ENCODE measurements at regions not wholly inside any gene's neighbourhood (a gene's known extent, or its start where the extent isn't known, plus 50 kb on each side); places are given as distances from the start of the nearest gene placed in this dataset.
A peak's percentile ranks its signal among the peaks of the same experiment; 100 is the strongest.
"Not testable (repeated sequence)": the region's sequence is repeated elsewhere in the genome, so short reads cannot be mapped to it uniquely, and the experiment has no call there.

- H3K4me3 ChIP-seq (ENCODE audit: low read depth, low read length) = no peak overlapping the region
Measured at GRCh38 chr13:87736849-87737385, 65.7 kb downstream of the SLITRK5 start.

GRCh38 chr13:87754097-87754496, 82.9 kb downstream of the SLITRK5 start:
- no peak overlapping the region for H3K4me3 ChIP-seq (ENCODE audit: low read depth, low read length)

DNA sequence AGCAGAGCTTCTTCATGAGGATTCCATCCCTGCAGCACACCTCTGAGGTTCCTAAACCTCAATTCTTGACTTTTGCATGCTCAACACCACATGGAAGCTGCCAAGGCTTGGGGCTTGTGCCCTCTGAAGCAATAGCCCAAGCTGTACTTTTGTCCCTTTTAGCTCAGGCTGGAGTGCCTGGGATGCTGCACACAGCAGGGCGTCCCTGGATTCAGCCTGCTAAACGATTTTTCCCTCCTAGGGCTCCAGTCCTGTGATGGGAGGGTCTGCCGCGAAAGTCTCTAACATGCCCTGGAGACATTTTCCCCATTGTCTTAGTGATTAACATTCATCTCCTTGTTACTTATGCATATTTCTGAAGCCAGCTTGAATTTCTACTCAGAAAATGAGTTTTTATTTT, 98.3 kb downstream of the SLITRK5 start:
- H3K4me3 ChIP-seq (ENCODE audit: low read depth, low read length) = no peak overlapping the region

- H3K4me3 ChIP-seq (ENCODE audit: low read depth, low read length) = no peak overlapping the region
Measured at GRCh38 chr13:87777387-87777786, 106.2 kb downstream of the SLITRK5 start.

GRCh38 chr13:87778128-87778527, 107.0 kb downstream of the SLITRK5 start:
- no peak overlapping the region for H3K4me3 ChIP-seq (ENCODE audit: low read depth, low read length)

- no peak overlapping the region for H3K4me3 ChIP-seq (ENCODE audit: low read depth, low read length)
Measured at GRCh38 chr13:87779426-87779825, 108.3 kb downstream of the SLITRK5 start.

GRCh38 chr13:87783366-87783765, 112.2 kb downstream of the SLITRK5 start:
- no peak overlapping the region for H3K4me3 ChIP-seq (ENCODE audit: low read depth, low read length)

GRCh38 chr13:87788363-87788762, 117.2 kb downstream of the SLITRK5 start:
- H3K4me3 ChIP-seq (ENCODE audit: low read depth, low read length) = no peak overlapping the region

- H3K4me3 ChIP-seq (ENCODE audit: low read depth, low read length) = no peak overlapping the region
Measured at GRCh38 chr13:87792878-87793277, 121.7 kb downstream of the SLITRK5 start.

- H3K4me3 ChIP-seq (ENCODE audit: low read depth, low read length) = no peak overlapping the region
Measured at GRCh38 chr13:87798536-87798935, 127.4 kb downstream of the SLITRK5 start.

DNA sequence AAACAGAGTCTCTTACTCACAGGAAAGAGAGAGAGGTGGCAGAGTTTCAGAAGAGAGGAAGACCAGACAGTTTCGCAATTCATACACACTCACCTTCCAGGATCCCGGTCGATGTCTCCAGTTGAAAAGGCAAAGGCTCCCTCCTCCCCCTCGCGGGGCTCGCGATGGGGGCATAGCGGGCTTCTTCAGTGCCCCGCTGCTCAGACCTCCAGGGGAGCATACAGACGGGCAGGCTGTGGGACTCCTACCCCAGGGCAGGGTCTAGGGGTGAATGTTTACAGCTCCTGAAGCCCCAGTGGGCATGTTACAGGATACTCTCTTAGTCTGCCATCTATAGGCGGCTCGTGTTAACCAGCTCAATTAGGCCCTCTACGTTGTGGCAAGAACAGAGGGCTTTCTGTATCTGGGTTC, 139.2 kb downstream of the SLITRK5 start:
- H3K4me3 ChIP-seq (ENCODE audit: low read depth, low read length) = peak overlapping the region; percentile 34

DNA sequence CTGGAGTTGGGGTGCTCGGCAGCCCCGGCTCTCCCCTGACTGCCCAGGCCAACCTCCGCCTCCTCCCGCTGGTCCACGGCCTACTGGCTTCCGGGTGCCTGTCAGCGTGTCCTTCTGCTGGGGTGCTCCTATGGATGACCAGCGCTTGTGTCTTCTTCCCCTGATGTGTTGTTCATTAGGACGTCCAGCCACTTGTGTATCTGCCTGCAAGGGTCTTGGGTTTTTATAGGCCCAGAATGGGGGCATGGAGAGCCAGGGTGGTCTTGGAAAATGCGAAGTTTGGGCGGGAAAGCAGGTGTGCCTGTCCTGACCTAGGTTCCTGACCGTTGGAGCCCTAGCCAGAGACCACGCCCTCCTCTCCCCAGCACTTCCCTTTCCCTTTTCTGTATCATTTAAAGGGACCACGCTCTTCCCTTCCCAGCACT, 139.8 kb downstream of the SLITRK5 start:
- H3K4me3 ChIP-seq (ENCODE audit: low read depth, low read length) = no peak overlapping the region

GRCh38 chr13:87814403-87814802, 143.2 kb downstream of the SLITRK5 start:
- H3K4me3 ChIP-seq (ENCODE audit: low read depth, low read length) = no peak overlapping the region

GRCh38 chr13:87820241-87820640, 149.1 kb downstream of the SLITRK5 start:
- no peak overlapping the region for H3K4me3 ChIP-seq (ENCODE audit: low read depth, low read length)

- no peak overlapping the region for H3K4me3 ChIP-seq (ENCODE audit: low read depth, low read length)
Measured at GRCh38 chr13:87821512-87821911, 150.3 kb downstream of the SLITRK5 start.

GRCh38 chr13:87826301-87826700, 155.1 kb downstream of the SLITRK5 start:
- not testable (repeated sequence) for H3K4me3 ChIP-seq (ENCODE audit: low read depth, low read length)

DNA sequence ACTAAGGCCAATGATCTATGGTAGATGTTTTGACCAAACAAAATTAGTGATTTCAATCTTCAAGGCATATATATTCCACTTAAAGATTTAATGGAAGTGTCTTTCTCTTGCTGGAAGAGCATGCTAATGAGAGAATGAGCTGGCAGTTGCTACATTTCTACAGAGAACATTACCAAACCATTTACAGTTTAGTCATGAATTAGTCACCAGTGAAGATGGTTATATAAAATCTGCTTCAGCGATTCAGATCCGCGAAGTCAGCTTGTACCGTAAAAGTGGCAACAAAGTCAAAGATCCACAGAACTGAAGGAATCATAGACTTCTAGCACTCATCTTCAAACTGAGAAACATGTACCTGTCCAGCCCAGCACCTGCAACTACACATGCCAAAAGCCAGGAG, 156.3 kb downstream of the SLITRK5 start:
- no peak overlapping the region for H3K4me3 ChIP-seq (ENCODE audit: low read depth, low read length)

GRCh38 chr13:87837522-87837921, 166.4 kb downstream of the SLITRK5 start:
- no peak overlapping the region for H3K4me3 ChIP-seq (ENCODE audit: low read depth, low read length)

DNA sequence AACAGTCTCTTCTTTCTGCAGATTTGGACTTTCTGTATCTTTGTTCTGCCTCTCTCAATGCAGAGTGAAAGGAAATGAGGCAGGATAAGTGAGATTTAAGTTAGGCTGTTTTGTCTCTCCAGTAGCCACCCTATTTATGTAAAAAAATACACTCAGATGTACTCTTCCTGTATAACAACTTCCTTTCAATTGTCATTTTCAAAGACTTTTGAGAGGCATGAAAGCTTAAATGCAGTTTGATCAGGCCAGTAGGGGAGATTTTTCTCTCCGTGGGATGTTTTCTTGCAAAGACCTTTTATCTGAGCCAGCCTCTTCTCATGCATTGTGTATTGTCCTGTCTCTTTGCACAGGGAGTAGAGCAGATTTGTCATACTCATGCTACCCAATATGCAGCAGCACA, 166.8 kb downstream of the SLITRK5 start:
- H3K4me3 ChIP-seq (ENCODE audit: low read depth, low read length) = no peak overlapping the region

GRCh38 chr13:87851410-87851809, 180.2 kb downstream of the SLITRK5 start:
- no peak overlapping the region for H3K4me3 ChIP-seq (ENCODE audit: low read depth, low read length)

DNA sequence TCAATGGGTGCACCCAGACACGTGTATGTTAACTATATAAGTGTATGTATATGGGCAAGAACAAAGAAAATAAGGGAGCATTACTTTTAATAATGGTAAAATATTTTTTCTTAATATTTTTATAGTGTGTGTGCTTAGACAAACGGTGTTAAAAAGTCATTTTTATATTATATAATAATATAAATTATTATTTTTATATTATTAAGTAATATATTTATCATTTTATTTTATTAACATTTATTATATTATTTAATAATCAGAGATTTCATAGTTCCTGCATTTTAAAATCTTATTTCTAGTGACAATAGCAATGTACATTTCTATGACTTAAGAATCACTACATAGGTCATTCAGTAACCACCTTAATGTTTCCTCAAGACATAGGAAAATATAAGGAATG, 184.4 kb downstream of the SLITRK5 start:
- no peak overlapping the region for H3K4me3 ChIP-seq (ENCODE audit: low read depth, low read length)

DNA sequence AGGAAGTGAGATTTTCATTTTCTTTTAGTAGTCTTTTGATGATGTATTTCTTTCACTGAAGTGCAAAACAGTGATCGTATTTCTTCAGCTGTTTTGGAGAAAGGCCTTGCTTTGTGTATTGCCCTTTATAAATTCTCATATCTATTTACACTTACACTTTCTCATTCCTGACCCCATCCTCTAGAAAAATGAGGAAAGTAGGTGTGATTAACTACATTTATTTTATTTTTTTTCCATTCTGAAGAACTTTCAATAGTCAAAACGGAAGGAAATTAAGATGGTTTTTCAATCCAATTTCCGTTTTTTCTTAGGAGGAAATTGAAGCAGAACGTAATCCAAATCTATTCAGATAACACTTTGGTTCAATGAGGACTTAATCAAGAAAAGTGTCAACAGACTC, 188.1 kb downstream of the SLITRK5 start:
- no peak overlapping the region for H3K4me3 ChIP-seq (ENCODE audit: low read depth, low read length)

DNA sequence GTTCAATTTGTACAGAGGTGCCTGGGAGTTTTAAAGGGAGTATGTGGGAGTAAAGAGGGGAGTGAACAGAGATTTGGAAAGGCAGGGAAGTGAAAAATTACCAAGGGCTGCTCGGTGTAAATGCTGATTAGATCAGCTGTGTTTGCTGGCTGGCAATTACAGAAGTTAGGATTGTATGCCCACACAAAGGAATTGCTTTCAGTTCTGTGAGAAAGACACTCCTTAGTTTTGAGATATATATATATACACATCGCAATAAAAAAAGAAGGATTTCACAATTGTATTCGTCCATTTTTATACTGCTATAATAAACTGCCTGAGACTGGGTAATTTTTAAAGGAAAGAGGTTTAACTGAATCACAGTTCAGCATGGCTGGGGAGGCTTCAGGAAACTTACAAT, 196.3 kb downstream of the SLITRK5 start:
- H3K4me3 ChIP-seq (ENCODE audit: low read depth, low read length) = no peak overlapping the region

DNA sequence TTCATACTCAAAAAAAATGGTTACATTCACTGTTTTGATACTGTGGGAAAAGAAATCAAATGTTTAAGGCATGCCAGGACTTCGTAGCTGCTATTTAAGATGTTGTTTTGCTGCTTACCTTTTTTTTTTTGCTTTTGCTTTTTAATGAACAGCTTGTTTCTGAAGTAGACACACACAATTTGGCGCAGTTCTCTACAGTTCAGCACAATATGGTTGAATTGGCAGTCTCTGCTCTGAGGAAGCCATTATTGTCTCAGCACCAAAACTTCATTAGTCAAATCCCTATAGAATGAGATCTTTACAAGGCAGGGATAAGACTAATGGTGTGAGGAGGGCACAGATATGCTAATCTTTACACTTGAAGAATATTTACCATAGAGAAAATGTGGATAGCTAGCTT, 197.6 kb downstream of the SLITRK5 start:
- H3K4me3 ChIP-seq (ENCODE audit: low read depth, low read length) = no peak overlapping the region

Data from iPS-11a (cell line).